ENCODE measurements at regions not wholly inside any gene's neighbourhood (a gene's known extent, or its start where the extent isn't known, plus 50 kb on each side); places are given as distances from the start of the nearest gene placed in this dataset.
"Not testable (repeated sequence)": the region's sequence is repeated elsewhere in the genome, so short reads cannot be mapped to it uniquely, and the experiment has no call there.

DNA sequence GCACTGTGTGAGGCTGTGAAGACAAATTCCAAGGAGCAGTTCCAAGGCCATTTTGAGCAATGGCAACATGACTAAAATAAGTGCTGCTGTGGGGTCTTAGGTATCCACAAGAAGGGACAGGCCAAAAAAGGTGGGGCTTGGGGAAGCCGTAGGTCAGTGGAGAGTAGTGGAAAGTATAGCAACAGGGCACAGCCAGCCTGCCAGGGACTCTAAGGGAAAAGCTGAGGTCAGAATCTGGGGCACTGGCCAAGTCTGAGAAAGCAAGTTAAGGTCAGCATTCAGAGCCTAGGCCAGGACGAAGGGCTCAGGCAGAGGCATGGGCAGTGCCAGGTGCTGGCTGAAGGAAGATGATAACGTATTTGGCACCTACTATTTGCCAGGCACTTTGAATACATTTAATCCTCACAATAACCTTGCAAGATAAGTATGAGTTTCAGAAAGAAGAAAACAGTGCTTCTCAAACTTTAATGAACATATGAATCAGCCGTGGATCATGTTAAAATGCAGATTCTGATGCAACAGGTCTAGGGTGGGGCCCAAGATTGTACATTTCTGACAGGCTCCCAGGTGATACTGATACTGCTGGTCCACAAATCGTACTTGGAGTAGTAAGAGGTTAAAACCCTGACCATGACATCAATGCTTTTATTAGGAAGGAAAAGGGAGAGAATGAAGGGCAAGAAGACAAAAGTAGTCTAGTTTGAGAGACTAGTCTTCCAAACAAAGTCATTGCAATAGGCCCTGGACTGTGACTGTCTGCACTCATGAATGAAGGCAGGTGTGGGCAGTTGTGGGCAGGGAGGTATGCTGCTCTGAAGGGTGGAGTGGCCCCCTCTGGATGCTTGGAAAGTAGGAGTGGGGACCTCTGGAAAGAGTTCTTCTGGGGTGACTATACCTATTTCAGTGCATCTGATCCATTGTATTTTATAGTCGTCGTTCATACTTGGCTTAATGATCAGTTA lies 106.3 kb upstream of the ANKRD28 start:
- DNase-seq (ENCODE audit: low spot score), result no peak

DNA sequence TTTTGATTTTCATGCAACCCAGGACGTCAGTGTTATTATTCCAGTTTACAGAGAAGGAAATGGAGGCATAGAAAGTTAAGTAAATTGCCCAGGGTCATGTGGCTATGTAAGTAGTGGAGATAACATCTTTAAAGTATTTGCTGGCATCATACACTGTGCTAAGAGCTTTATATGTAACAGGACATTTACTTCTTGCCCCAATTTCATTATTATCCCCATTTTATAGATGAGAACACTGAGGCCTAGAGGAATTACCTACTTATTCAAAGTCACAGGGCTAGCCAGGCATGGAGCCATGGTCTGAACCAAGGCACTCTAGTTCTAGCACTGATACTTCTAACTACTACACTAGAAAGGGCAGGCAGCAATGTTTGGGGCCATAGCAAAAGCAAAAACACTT lies 107.3 kb upstream of the ANKRD28 start:
- DNase-seq (ENCODE audit: low spot score), result no peak

DNA sequence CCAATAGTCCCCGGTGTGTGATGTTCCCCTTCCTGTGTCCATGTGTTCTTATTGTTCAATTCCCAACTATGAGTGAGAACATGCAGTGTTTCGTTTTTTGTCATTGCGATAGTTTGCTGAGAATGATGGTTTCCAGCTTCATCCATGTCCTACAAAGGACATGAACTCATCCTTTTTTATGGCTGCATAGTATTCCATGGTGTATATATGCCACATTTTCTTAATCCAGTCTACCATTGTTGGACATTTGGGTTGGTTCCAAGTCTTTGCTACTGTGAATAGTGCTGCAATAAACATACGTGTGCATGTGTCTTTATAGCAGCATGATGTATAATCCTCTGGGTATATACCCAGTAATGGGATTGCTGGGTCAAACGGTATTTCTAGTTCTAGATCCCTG lies 109.6 kb upstream of the ANKRD28 start:
- DNase-seq (ENCODE audit: low spot score), result not testable (repeated sequence)

DNA sequence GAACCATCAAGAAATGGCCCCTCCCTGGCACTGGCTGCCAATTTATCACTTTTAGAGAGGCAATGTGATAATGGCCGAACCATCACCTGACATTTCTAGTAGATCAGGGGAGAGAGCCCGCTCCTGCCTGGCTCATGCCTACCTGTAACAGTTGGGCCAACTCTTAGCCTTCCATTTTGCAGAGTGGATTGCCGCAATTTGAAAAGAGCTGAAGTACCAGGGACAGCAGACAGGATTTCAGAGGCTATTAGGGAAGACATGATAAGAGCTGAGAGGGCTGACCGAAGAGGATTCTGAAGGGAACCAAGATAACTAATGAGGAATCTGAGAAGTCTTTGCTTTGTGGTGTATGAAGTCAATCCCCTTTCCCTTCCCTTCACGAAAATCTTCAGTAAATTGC lies 121.2 kb upstream of the ANKRD28 start:
- DNase-seq (ENCODE audit: low spot score), result no peak

DNA sequence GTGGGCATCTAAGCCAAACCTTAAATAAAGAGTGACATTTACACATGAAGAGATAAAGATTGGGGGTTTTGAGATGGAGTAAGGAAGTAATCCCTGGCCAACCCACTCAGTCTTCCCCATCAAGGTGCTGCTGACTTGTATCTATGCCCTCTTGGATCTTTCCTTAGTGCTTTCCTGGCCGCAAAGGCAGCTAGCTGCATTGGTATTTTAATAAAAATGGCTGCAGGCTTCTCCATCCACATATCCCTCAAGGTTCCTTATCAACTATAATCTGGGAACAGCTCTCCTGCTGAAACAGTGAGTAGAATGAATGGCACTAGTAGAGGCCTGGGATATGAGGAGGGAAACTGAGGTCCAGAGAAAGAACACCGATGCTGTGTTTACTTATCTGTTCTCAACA lies 122.2 kb upstream of the ANKRD28 start:
- DNase-seq (ENCODE audit: low spot score), result no peak

DNA sequence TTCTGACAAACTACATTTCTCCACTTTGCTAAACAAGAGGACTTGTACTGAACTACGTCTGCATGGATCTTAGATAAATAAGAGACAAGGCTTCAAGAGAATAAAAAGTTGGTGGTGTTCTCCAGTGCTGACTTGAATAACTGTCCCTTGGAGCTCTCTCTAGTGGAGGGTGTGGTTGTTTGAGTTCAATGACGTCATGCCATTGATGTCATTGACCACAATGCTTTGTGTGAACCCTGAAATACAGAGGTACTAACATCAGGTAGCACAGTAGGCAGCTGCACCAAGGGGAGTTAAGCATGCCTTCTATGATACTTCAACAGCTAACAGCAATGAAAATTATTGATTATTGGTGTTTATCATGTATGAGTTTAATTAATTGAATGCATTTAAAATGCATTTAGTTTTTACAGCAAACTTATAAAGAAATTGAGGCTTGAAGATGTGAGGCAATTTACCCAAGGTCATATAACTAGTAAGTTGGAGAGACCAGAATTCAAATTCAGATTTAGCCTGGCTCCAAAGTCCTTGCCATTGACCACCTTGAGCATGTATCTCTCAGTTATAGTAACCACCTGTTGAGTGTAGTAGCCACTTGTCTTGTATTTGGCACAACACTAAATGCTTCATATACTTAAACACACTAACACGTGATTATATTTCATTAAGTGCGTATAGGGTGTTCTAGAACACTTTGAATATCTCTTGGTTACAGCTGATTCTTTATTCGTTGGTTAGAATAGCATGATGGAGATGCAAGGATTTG lies 126.0 kb upstream of the ANKRD28 start:
- no peak for DNase-seq (ENCODE audit: low spot score)

DNA sequence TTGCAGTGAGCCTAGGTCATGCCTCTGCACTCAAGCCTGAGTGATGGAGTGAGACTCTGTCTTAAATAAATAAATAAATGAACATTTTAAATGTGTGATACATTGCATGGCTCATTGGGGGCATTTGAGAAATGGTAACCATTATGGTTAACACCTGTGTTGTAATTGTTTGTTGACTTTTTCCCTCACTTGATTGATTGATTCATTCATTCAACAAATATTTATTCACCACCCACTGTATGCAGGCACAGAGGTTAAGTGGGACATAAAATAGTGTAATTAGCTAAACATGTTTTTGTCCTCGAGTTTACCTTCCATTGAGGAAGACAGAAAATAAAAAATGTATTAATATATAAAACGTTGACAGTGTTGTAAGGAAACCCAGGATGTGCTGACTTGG lies 127.1 kb upstream of the ANKRD28 start:
- DNase-seq (ENCODE audit: low spot score), result no peak

DNA sequence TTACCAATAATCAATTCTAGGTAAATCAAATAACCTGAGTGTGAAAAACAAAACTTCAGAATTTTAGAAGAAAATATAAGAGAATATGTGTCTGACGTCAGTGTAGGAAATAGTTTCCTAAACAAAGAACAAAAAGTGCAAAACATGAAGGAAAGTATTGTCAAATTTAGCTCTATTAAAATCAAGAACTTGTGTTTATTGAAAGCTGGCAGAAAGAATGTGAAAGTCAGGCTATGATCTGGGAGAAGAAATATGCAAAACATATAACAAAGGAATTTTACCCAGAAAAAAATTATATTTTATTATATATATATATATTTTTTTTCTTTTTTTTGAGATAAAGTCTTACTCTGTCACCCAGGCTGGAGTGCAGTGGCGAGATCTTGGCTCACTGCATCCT lies 129.1 kb upstream of the ANKRD28 start:
- DNase-seq (ENCODE audit: low spot score), result no peak

DNA sequence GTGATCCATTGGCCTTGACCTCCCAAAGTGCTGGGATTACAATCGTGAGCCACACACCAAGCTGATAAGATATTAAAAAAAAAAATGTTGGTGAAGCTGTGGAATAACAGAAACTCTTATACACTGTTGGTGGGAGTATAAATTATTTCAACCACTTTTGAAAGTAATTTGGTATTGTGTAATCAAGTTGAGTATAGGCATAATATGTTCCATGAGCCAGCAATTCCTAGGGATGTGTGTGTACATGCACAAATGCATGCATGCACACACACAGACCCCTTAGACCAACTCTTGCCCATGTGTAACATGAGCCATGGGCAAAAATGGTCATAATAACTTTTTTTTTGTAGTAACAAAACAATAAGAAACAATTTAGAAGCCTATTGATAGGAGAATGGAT lies 130.2 kb upstream of the ANKRD28 start:
- DNase-seq (ENCODE audit: low spot score), result no peak

DNA sequence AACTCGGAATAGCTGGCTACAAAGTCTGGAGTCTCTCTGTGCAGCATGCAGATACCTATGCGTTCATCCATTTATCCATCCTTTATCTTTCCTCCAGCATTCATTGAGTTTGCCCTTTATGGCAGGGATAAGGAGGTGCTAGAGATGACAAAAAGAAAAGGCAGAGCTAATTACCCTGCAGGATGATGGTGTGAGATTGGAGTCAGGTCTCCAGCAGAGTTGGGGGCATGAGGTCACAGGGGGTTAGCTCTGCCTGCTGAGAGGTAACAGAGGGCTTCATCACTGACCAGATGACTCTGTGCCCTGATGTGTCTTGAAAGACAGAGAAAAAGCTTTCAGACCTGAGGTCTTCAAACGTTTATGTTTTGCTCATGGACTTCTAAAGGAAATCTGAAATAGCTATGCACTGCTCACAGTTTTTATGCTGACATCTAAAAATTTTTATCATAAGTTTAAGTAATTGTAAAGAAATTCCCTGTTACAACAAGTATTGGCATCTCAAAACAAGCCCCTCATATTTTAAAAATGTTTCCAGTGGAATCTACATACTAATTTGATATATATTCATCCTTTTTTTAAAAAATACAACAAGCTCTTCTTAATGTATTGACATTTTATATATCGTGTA lies 132.3 kb upstream of the ANKRD28 start:
- no peak for DNase-seq (ENCODE audit: low spot score)

DNA sequence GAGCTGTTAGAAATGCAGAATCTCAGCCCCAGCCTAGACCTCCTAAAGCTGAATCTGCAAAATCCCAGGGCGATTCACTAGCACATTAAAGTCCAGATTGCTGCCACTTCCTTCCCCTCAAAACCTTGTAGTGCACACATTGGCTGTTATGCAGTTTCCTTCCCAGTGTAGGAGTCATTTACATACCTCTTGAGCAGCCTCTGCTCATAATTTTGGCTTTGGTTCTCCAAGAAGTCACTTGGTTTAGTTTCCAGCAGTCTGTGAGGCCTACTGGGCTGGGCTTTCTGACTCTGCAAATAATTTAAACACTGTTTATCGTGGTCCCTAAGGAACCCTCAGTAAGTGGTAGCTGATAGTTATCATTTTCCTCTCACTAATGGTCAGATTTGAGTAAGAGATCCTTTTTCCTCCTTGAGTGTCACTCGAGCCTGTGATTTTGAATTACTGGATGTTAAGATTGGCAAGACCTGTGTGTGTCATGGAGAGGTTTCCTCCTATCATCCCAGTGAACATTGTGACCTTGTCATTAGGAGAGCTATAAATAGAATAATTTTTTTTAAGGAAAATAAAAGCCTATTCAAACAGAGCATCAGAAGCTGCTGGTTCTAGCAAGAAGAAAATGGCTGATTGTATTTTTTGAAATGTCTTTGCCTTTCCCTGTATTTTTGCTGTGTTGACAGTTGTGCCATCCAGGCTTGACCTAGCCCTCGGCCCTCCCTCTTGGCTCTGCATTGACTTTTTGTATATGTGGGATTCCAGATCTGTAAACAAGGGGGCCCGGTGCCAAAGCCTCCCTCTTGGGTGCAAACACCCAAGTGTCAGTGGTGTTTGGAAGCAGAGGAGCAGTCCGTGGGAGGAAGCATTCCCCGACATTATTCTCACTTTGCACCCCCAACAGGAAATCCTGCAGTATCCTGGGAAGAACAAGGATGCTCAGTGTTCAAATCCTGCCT lies 134.8 kb upstream of the ANKRD28 start:
- DNase-seq (ENCODE audit: low spot score), result peak; percentile 50

DNA sequence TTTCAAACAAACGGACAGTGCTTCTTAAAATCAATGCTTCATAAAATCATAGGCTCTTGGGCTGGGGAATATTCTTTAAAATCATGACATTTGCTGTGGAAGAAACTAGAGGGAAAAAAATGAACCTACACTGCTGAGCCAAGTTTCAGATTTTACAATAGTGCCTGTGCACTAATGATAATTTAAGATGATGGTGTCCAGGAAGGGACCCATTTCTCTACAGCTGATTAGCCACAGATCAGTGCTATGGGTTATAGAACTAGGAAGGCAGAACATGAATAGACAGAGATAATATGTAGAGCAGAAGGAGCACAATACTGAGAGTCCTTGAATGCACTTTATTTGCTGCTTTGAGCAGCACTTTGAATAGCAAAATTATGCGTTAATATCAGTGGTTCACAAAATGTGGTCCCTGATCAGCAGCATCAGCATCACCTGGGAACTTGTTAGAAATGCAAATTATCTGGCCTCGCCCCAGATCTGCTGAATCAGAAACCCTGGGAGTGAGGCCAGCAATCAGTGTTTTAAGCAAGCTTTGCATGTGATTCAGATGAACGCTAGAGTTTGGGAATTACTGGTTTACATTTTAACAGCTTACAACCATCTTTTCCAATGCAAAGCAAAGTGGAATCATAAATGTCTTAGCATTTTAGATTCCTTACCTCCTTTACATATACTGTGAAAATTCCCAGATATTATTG lies 135.8 kb upstream of the ANKRD28 start:
- peak; percentile 36 for DNase-seq (ENCODE audit: low spot score)

DNA sequence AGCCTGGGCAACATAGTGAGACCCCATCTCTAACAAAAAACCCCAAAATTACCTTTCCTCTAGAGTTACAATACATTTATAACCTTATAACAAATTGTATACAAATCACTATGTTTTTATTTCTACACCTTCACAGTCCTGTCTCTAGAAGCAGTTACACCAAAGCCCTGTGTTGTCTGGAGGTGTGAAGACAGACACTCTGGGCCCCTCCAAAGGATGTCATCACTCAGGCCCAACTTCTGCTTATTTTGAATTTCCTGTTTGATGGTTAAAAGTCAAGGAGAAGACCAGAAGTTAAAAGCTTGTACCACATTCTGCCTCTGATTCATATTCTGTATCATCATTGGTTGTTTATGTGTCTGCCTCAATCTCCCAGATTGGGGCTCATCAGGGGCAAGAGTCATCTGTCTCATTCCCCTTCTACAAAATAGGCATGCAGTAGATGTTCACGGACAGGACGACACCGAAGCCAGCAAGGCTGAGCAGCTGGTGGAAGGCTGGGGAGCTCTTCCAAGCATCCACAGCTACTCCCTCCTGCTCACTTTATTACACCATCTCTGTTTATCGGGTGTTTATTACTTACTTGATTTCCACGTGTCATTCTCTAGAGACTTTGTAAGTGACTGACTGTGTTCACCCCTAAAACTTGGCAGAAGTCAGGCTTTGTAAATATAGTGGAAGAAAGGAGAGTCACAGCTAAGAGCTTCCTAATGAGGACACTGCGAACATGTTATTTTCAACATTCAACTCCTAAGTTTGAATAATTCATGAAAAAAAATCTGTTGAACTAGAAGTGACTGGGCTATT lies 136.8 kb upstream of the ANKRD28 start:
- DNase-seq (ENCODE audit: low spot score), result no peak

DNA sequence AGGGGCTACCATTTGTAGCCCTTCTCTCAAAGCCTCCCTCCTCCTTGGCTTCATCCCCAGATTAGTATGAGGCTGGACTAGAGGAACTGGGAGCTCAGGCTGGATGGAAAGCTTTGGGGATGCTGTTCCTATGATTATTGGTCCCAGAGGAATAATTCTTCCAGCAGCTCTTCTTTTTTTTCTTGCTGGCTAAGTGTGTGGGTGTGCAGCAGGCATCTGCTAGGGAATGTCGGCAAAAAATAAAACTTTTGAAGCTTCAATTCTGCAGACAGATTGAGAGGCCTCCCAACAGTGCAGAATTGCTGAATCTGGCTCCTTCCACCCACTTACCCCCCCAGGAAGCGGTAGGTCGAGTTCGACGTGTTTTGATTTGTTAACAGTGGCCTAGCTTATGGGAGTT lies 138.5 kb upstream of the ANKRD28 start:
- DNase-seq (ENCODE audit: low spot score), result no peak

DNA sequence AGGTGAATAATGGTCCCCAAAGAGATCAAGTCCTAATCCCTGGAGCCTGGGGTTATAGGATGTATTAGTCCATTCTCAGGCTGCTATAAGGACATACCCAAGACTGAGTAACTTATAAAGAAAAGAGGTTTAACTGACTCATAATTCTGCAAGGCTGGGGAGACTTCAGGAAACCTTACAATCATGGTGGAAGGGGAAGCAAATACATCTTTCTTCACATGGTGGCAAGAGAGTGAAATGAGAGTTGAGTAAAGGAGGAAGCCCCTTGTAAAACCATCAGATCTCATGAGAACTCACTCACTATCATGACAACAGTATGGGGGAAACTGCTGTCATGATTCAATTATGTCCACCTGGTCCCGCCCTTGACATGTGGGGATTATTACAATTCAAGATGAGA lies 142.9 kb upstream of the ANKRD28 start:
- DNase-seq (ENCODE audit: low spot score), result no peak

DNA sequence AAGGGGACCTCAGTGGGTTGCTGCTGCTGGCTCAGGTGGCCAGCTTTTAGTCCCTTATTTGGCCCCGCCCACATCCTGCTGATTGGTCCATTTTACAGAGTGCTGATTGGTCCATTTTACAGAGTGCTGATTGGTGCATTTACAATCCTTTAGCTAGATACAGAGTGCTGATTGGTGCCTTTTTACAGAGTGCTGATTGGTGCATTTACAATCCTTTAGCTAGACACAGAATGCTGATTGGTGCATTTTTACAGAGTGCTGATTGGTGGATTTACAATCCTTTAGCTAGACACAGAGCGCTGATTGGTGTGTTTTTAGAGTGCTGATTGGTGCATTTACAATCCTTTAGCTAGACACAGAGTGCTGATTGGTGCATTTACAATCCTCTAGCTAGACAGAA lies 143.7 kb upstream of the ANKRD28 start:
- not testable (repeated sequence) for DNase-seq (ENCODE audit: low spot score)

DNA sequence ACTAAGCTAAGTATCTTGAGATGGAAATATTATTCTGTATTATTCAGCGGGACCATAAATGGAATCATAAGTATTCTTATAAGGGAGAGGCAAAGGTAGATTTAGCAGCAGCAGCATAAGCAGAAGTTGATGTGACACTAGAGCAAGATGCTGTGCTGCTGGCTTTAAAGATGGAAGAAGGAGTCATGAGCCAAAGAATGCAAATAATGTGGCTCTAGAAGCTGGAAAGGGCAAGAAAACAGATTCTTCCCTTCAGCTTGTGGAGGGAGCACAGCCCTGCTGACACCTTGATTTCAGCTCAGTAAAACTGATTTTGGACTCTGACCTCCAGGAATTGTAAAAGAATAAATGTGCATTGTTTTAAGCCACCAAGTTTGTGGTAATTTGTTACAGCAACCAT lies 144.2 kb upstream of the ANKRD28 start:
- no peak for DNase-seq (ENCODE audit: low spot score)

DNA sequence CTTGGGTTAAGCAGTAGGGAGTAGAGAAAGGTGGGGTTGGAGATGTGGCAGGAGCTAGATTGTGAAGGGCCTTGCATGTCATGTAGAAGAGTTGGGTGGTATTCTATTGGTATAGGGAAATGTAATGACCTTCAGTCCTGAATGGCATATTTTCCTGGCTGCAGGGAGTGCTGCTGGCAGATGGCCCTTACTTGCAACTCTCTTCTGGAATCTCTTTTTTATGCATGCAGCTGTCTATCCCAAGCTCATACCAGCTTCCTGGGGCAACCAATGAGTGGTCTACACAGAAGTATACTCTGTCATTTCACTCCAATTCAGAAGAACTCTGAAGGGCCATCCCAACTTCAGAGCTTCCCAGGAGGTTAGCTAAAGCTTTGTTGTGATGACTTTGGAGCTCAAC lies 144.7 kb upstream of the ANKRD28 start:
- no peak for DNase-seq (ENCODE audit: low spot score)

DNA sequence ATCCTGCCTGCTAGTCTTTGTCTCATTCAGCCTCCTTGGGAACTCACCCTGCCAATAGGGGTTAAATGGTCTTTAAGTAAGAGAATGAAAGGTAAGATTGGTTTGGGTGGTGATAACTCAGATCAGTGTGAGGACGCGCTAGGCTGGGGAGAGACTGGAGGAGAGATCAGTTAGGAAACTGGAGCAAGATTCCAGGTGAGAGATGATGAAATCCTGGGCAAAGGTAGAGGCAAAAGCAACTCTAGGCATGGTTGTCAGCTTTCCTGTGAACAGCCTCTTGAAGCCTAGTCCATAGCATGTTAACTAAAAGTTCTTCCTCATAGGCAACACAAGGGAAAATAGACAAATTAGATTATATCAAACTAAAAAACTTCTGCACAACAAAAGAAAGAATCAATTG lies 145.2 kb upstream of the ANKRD28 start:
- no peak for DNase-seq (ENCODE audit: low spot score)

DNA sequence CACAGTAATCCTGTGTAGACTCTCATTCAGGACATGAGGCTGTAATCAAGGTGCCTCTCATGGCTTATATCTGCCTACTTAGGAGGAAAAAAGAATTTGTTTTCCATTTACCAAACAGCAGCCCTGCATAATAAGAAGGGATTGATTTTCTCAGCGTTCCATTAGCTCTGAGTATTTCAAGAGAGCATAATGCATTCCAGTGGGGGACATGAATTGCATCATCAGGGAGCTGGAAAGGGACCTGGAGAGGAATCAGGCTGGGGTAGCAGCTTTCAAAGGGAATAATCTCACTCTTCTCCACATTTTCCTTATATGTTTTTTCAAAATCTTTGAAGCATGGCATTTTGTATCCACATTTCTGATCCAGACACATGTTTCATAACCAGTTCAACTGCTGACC lies 150.6 kb upstream of the ANKRD28 start:
- DNase-seq (ENCODE audit: low spot score), result no peak

Data from pons (tissue), 1 donor.